SK-N-SH treated with all-trans-retinoic acid at 6 μM for 48 hours (cell line): ENCODE measurements at regions not wholly inside any gene's neighbourhood (a gene's known extent, or its start where the extent isn't known, plus 50 kb on each side); places are given as distances from the start of the nearest gene placed in this dataset.

Experiments
- ARNTL ChIP-seq: fragments of 450-650 bp; formaldehyde crosslinking; IDR thresholded peaks from 2 replicates; pipeline ENCODE4 v1.5.0; 2020; ENCODE audit warnings: low read depth, mild to moderate bottlenecking, moderate library complexity, borderline replicate concordance
- ESRRG ChIP-seq: fragments of 250-450 bp; sonication (Bioruptor Pico); IDR thresholded peaks from 2 replicates; pipeline ENCODE4 v1.6.1; 2021; ENCODE audit warnings: mild to moderate bottlenecking
- ISL1 ChIP-seq: fragments of 250-450 bp; sonication (Bioruptor Pico); IDR thresholded peaks from 2 replicates; pipeline ENCODE4 v2.1.2; 2022; ENCODE audit warnings: mild to moderate bottlenecking, moderate library complexity
- OSR1 ChIP-seq: fragments of 250-450 bp; sonication (Bioruptor Pico); IDR thresholded peaks from 2 replicates; pipeline ENCODE4 v1.8.0; 2022; ENCODE audit warnings: moderate library complexity, mild to moderate bottlenecking, inconsistent platforms
- PPARA ChIP-seq: fragments of 250-450 bp; sonication (Bioruptor Pico); IDR thresholded peaks from 2 replicates; pipeline ENCODE4 v1.5.0; 2020; ENCODE audit warnings: mild to moderate bottlenecking, borderline replicate concordance
- TCF4 ChIP-seq: fragments of 250-450 bp; sonication (Bioruptor Pico); IDR thresholded peaks from 2 replicates; pipeline ENCODE4 v1.8.0; 2021; ENCODE audit warnings: mild to moderate bottlenecking, moderate library complexity, borderline replicate concordance
- ZFP30 ChIP-seq: fragments of 450-650 bp; formaldehyde crosslinking; IDR thresholded peaks from 2 replicates; pipeline ENCODE4 v1.5.0; 2022; ENCODE audit warnings: mild to moderate bottlenecking, moderate library complexity
- ZNF70 ChIP-seq: fragments of 450-650 bp; formaldehyde crosslinking; IDR thresholded peaks from 2 replicates; pipeline ENCODE4 v1.5.0; 2020; ENCODE audit warnings: mild to moderate bottlenecking, moderate library complexity
- TF ChIP-seq, protein P1 (sequence below): fragments of 250-450 bp; sonication (Bioruptor Pico); IDR thresholded peaks from 2 replicates; pipeline ENCODE4 v1.5.1; 2020; ENCODE audit warnings: low read depth, mild to moderate bottlenecking, moderate library complexity
- TF ChIP-seq, protein P2 (sequence below): fragments of 250-450 bp; sonication (Bioruptor Pico); IDR thresholded peaks from 2 replicates; pipeline ENCODE4 v1.8.0; 2020; ENCODE audit warnings: mild to moderate bottlenecking, moderate library complexity, borderline replicate concordance

DNA sequence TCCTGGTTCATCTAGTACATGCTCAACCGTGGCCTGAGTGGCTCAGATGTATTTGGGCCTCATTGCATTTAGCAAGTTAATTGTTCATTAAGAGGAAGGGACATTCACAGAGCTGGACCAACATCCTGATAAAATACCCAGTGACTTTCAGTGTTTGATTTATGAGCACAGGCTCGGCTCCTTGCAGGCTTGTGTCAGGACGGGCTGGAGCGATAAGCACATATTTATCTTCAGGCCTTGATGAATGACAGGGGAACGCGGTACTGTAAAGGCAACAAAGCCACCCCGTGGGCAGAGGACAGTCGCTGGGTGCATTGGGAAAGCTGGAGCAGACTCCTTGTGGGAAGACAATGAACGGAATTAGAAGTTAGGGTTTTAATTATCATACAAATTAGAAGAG is 548.6 kb upstream of the HS6ST1 start:
- TF ChIP-seq ZFP30, result no peak
- TF ChIP-seq ZNF70 (CRISPR knock-in tag), result no peak
- no peak for TF ChIP-seq OSR1
- TF ChIP-seq PPARA, result no peak
- TF ChIP-seq, protein P1, sequence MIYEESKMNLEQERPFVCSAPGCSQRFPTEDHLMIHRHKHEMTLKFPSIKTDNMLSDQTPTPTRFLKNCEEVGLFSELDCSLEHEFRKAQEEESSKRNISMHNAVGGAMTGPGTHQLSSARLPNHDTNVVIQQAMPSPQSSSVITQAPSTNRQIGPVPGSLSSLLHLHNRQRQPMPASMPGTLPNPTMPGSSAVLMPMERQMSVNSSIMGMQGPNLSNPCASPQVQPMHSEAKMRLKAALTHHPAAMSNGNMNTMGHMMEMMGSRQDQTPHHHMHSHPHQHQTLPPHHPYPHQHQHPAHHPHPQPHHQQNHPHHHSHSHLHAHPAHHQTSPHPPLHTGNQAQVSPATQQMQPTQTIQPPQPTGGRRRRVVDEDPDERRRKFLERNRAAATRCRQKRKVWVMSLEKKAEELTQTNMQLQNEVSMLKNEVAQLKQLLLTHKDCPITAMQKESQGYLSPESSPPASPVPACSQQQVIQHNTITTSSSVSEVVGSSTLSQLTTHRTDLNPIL, result no peak
- no peak for TF ChIP-seq ISL1 (CRISPR knock-in tag)
- no peak for TF ChIP-seq ESRRG (CRISPR knock-in tag)
- TF ChIP-seq TCF4 (CRISPR knock-in tag), result no peak
- TF ChIP-seq, protein P2, sequence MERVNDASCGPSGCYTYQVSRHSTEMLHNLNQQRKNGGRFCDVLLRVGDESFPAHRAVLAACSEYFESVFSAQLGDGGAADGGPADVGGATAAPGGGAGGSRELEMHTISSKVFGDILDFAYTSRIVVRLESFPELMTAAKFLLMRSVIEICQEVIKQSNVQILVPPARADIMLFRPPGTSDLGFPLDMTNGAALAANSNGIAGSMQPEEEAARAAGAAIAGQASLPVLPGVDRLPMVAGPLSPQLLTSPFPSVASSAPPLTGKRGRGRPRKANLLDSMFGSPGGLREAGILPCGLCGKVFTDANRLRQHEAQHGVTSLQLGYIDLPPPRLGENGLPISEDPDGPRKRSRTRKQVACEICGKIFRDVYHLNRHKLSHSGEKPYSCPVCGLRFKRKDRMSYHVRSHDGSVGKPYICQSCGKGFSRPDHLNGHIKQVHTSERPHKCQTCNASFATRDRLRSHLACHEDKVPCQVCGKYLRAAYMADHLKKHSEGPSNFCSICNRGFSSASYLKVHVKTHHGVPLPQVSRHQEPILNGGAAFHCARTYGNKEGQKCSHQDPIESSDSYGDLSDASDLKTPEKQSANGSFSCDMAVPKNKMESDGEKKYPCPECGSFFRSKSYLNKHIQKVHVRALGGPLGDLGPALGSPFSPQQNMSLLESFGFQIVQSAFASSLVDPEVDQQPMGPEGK (CRISPR knock-in tag), result no peak
- TF ChIP-seq ARNTL, result no peak
